ENCODE measurements at regions not wholly inside any gene's neighbourhood (a gene's known extent, or its start where the extent isn't known, plus 50 kb on each side); places are given as distances from the start of the nearest gene placed in this dataset.

DNA sequence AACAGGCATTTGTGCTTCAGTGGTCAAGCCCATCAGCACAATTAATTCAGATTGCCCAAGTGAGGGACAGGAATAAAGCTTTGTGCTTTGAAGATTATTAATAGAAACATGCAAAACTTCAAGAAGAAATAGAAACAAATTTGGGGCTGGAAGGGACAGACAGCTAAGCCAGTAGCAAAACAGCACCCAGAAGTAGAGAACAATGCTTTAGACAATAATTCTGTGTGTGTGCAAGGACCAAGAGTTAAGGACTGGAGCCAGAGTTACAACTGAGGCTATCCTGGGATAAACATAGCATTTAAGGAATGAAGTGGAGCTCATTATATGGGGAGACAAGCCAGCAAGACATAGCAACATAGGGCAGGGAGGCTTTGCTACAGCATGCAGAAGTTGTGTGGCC is 251.9 kb upstream of the DAB1 start:
- in situ Hi-C loops (cut with MboI) (no loop called here), intact Hi-C loops (cut with micrococcal nuclease; ENCODE audit: unreplicated experiment) (no loop called here)
- SMC1A ChIA-PET (ENCODE audit: uncharacterized antibody, unreplicated experiment), result interaction anchor here (0.6 kb wide), 1 partner anchor 93 kb away, joined by 3 read pairs; no protein-coding TSS in a partner anchor
- Histone ChIP-seq H3K79me2 (ENCODE audit: control insufficient read depth, insufficient read depth, low read length) (no peaks in the 10 kb centered on the region), H3K4me2 (ENCODE audit: control insufficient read depth, insufficient read depth) (no peak overlapping the region), H3K9me3 (replicated peaks; ENCODE audit: control insufficient read depth, insufficient read depth, low read length) (no peaks in the 10 kb centered on the region), H3K9ac (ENCODE audit: control insufficient read depth, insufficient read depth, low read length) (no peak overlapping the region), H3K36me3 (ENCODE audit: control insufficient read depth in 2 of 2, insufficient read depth in 2 of 2, low read length in 1 of 2) (no peaks in the 10 kb centered on the region), H3K27ac (ENCODE audit: control insufficient read depth, insufficient read depth) (no peak overlapping the region), H2AFZ (ENCODE audit: control insufficient read depth, low read depth, low read length) (no peak overlapping the region), H4K20me1 (ENCODE audit: control insufficient read depth, insufficient read depth) (no peaks in the 10 kb centered on the region), H3K4me3 (no peak overlapping the region), H3K4me1 (ENCODE audit: control insufficient read depth, insufficient read depth, low read length) (no peaks in the 10 kb centered on the region), H3K27me3 (replicated peaks in 1 of 2; ENCODE audit: control insufficient read depth in 2 of 2, insufficient read depth in 2 of 2, low read length in 1 of 2) (no peaks in the 10 kb centered on the region)
- CTCF ChIA-PET, result interaction anchor here (0.7 kb wide), 1 partner anchor 8 kb away, joined by 4 read pairs; no protein-coding TSS in a partner anchor
- POLR2A ChIA-PET, result no interaction called here
- no TSS peak for BruUV-seq (replicated peaks)
- FAIRE-seq, result no peak
- no peak for DNase-seq (ENCODE audit: low read depth, low spot score)
- TF ChIP-seq WRNIP1 (IDR thresholded peaks at IDR 0.05; ENCODE audit: borderline replicate concordance, low read depth, low read length) (no peak), RFX5 (IDR thresholded peaks at IDR 0.05; ENCODE audit: low read depth, low read length) (no peak), TCF7 (IDR thresholded peaks at IDR 0.05; ENCODE audit: borderline replicate concordance) (no peak), ZNF207 (IDR thresholded peaks at IDR 0.05; ENCODE audit: borderline replicate concordance) (no peak), POLR2A (IDR thresholded peaks at IDR 0.05; ENCODE audit: low read depth, low read length) (no peak)
- TF ChIP-seq, protein P1, sequence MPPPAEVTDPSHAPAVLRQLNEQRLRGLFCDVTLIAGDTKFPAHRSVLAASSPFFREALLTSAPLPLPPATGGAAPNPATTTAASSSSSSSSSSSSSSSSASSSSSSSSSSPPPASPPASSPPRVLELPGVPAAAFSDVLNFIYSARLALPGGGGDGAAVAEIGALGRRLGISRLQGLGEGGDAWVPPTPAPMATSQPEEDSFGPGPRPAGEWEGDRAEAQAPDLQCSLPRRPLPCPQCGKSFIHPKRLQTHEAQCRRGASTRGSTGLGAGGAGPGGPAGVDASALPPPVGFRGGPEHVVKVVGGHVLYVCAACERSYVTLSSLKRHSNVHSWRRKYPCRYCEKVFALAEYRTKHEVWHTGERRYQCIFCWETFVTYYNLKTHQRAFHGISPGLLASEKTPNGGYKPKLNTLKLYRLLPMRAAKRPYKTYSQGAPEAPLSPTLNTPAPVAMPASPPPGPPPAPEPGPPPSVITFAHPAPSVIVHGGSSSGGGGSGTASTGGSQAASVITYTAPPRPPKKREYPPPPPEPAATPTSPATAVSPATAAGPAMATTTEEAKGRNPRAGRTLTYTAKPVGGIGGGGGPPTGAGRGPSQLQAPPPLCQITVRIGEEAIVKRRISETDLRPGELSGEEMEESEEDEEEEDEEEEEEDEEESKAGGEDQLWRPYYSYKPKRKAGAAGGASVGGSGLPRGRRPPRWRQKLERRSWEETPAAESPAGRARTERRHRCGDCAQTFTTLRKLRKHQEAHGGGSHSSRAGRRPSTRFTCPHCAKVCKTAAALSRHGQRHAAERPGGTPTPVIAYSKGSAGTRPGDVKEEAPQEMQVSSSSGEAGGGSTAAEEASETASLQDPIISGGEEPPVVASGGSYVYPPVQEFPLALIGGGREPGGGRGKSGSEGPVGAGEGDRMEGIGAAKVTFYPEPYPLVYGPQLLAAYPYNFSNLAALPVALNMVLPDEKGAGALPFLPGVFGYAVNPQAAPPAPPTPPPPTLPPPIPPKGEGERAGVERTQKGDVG (CRISPR knock-in tag; IDR thresholded peaks at IDR 0.05), result no peak
- TF ChIP-seq, protein P2, sequence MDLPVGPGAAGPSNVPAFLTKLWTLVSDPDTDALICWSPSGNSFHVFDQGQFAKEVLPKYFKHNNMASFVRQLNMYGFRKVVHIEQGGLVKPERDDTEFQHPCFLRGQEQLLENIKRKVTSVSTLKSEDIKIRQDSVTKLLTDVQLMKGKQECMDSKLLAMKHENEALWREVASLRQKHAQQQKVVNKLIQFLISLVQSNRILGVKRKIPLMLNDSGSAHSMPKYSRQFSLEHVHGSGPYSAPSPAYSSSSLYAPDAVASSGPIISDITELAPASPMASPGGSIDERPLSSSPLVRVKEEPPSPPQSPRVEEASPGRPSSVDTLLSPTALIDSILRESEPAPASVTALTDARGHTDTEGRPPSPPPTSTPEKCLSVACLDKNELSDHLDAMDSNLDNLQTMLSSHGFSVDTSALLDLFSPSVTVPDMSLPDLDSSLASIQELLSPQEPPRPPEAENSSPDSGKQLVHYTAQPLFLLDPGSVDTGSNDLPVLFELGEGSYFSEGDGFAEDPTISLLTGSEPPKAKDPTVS (IDR thresholded peaks at IDR 0.05; ENCODE audit: low read depth, low read length), result no peak
- TF ChIP-seq, protein P3, sequence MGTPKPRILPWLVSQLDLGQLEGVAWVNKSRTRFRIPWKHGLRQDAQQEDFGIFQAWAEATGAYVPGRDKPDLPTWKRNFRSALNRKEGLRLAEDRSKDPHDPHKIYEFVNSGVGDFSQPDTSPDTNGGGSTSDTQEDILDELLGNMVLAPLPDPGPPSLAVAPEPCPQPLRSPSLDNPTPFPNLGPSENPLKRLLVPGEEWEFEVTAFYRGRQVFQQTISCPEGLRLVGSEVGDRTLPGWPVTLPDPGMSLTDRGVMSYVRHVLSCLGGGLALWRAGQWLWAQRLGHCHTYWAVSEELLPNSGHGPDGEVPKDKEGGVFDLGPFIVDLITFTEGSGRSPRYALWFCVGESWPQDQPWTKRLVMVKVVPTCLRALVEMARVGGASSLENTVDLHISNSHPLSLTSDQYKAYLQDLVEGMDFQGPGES (IDR thresholded peaks at IDR 0.05), result no peak
- TF ChIP-seq, protein P4, sequence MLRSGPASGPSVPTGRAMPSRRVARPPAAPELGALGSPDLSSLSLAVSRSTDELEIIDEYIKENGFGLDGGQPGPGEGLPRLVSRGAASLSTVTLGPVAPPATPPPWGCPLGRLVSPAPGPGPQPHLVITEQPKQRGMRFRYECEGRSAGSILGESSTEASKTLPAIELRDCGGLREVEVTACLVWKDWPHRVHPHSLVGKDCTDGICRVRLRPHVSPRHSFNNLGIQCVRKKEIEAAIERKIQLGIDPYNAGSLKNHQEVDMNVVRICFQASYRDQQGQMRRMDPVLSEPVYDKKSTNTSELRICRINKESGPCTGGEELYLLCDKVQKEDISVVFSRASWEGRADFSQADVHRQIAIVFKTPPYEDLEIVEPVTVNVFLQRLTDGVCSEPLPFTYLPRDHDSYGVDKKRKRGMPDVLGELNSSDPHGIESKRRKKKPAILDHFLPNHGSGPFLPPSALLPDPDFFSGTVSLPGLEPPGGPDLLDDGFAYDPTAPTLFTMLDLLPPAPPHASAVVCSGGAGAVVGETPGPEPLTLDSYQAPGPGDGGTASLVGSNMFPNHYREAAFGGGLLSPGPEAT (IDR thresholded peaks at IDR 0.05; ENCODE audit: low read depth), result no peak
- no peak for ATAC-seq
- RAD21 ChIA-PET (ENCODE audit: unreplicated experiment), result no interaction called here

All from GM12878 (cell line).